ACHN (cell line): ENCODE measurements at regions not wholly inside any gene's neighbourhood (a gene's known extent, or its start where the extent isn't known, plus 50 kb on each side); places are given as distances from the start of the nearest gene placed in this dataset.

Experiments
- DNase-seq: peaks from one replicate; pipeline ENCODE4 v3.0.0-alpha.2; 2015
- in situ Hi-C: cut with HindIII; loops from 2 replicates; pipeline ENCODE4 v1.10.0; 2017; ENCODE audit warnings: low sequenced_read_pairs, low pct_ligation_motif_present, low pct_unique_long_range_greater_than_20kb

DNA sequence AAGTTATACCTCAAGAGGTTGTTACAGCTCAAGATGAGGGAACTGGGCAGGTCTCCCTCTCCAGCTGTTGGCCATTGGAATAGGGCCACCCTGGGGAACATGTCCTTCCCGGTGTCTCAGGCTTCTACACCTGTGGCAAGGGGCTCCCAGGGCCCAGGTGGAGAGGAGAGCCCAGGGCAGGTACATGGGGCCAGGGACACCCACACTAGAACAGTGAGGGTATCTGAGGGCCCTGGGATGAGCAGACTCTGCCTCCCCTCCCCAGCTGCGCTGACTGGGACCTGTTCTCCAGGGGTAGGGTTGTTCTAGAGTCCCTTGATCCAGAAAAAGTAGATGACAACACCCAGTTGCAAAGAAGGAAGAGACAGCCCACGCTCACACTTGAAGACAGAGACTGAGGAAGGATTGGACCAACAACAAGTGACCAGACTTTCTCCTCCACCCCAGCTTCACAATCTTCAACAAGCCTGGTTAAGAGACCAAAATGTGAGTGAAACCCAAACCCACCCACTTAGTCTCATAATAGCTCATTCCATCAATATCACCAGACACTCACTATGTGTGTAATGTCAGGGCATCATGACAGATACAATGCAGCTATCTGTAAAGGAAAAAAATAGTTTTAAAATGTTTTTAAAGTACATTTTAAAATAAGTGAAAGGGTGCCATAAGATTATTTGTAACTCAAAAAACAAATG, 439.3 kb downstream of the NPHP4 start:
- in situ Hi-C loops, result no loop called here
- no peak for DNase-seq

DNA sequence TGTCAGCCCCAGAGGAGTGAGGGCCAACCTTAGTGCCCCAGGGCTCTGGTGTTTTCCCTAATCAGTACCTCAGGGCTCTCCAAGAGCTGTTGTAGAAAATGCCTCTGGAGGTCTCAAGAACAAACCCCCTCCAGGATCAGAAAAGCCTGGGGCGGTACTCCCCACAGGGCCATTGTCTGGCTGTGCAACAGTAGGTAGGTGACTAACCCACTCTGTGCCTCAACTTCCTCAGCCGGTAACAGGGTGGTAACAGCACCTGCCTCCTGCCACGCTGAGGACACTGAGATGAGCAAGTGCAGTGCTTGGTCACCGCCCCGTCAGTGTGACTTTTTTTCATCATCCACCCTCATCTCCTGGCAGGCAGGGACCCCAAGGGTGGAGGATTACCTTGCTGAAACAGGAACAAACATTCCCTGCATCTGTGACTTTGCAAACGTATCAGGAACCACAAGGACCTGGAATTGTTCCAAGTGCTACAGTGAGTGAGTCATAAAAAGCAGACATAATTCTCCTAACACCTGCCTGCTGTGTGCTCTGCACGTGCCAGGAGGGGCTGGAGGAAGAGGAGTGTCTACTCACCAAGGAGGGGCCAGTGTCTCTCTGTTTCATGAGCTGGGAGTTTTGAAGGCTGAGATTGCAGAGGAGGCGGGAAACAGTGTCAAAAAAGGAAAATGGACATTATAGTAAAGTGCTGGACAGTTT, 440.8 kb downstream of the NPHP4 start:
- in situ Hi-C loops, result no loop called here
- no peak for DNase-seq

DNA sequence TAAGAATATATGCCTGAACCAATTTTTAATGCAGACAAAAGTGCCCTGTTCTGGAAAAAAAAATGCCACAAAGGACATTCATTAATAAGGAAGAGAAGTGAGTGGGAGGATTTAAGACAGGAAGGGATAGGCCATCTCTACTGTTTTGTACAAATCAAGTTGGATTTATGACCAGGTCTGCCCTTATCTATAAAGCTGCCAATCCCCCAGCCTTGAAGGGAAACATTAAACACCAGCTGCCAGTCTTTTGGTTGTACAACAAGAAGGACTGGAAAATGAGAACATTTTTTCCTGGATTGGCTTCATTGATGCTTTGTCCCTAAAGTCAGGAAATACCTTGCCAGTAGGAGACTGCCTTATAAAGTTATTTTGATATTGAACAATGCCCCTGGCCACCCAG, 444.0 kb downstream of the NPHP4 start:
- in situ Hi-C loops, result no loop called here

DNA sequence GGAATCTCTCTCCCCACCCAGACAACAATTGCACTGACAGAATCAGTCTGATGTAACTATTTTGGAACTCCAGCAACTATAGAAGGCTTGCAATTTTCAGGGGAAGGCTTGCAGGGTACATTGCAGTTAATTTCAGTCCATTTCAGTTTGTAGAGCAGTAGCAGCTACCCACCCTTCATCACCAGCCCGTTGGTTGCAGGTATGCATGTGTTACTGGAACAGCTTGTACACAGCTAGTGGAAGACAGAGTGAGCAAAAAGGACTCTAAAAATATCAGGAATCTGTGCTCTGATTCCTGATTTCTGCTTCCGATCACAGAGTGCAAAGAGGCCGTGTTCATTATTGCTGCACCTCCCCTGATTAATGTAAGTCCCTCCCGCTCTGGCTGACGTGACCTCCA, 449.0 kb downstream of the NPHP4 start:
- in situ Hi-C loops, result no loop called here
- no peak for DNase-seq

More for the DNA sequence above, 444.0 kb downstream of the NPHP4 start:
- no peak for DNase-seq

DNA sequence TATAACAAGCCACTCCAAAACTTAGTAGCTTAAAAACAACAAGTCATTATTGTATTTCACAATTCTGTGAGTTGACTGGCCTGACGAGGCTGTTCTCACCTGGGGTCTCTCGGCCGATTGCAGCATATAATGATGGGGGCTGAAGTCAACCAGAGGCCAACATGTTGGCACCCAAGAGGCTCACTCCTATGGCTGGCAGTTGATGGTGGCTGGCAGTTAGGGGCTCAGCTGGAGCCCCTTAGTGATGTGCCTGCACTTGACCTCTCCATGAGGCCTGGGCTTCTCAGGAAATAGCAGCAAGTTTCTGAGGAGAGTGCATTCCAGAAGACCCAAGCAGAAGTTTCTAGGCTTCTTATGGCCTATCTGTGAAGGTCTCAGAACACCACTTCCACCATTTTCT, 459.4 kb downstream of the NPHP4 start:
- no peak for DNase-seq
- in situ Hi-C loops, result no loop called here

DNA sequence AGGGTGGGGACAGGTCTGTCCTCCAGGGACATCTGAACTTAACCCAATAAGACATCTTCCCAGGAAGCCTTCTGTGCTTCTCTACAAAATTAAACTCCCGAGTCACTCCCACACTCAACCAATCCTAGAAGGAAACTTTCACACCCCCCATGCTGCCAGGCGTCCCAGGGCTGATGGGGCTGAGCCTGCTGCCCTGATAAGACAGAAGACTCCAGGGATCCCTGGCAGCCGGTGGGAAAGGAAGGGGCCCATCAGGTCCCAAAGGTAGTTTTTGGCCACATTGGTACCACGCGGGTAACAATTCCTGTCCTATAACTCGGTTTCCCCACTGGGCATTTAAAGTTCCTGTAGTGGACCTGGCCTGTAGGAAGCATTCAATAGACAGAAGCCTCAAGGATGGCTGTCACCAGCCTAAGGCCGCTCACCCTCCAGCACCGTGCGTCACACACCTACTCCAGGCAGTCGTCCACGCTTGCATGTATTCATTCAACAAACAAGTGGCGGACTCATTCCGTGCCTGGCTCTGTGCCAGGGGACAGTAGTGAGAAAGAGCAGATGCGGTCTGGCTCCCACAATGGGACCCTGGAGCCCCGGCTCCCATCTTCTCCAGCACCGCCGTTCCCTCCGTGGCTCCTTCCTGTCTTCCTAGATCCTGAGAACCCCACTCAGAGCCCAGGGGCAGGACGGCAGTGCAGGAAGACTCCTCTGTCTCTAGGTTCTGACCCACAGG, 465.2 kb downstream of the NPHP4 start:
- in situ Hi-C loops, result no loop called here
- no peak for DNase-seq

DNA sequence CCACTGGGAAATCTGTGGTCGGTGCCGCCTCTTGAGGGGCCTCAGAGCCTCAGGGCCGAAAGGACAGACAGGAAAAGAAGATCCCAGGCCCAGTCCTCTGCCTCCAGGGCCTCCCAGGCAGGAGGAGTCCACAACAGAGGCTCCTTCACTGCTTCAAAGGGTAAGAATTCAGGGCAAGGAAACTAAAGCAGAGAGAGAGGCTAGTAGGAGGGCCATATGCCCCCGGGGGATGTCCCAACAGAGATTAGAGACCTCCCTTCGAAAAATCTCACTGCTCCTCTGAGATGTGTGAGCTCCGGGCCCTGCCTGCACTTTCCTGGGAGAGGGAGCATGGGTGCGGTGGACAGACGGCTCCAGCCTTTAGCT, 465.9 kb downstream of the NPHP4 start:
- in situ Hi-C loops, result no loop called here
- no peak for DNase-seq

DNA sequence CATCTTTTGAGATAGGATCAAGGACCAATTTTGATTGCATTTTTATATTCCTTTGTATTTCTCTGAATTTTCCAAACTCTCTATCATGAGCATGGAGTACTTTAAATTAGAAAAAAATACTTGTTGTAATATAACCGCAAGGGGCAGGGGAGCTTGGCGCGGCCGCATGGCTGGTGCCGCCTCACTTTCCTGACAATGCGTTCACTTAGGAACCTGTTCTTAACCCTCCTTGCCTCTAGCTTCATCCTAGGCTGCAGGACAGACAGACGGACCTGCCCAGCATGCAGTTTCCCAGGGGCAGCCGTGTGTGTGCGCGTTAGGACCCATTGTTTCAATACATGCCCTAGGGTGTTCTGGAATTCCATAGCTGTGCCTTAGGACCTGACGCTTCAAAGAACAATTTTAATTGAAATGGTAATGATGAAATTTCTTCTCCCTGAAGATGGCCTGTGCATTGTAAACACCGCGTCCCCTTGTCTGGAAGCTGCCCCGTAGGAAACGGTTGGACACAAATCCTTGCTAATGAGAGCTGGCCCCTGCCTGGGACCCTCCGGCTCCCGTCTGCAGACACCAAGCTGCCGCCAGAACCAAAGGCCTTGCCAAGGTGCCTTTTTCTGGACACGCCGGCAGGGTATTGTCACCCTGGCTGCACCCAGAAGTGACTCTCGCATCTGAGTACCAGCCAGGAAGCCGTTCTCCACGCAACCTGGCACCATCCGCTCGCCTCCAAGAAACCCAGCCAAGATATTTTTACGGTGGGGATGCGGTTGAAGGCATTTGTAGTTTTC, 466.4 kb downstream of the NPHP4 start:
- in situ Hi-C loops, result no loop called here
- DNase-seq, result no peak

DNA sequence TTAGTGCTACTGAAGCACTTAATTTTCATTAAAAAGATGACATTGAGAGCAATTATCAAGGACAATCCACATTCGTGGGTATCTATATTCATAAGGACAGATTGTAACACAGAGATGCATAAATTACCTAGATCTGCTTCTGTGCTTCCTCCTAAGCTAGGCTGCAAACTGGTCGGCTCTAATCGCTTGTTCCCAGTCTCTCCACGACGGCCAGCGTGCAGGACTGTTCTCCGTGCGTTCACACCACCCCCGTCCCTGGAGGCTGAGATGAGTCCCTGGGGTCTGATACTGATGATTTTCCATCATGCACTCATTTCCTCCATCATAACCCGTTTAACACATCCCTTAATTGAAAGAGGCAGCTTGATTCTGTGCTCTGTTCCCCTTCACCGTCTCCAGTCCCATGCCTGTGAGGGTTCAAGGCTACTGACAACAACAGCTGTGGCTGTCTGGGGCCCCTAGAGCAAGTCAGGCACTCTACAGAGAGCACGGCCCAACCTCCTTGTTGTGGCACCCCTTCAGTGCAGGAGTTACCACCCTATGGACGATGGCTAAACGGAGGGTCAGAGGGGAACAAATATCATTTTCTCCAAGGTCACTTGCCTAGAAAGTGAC, 469.6 kb downstream of the NPHP4 start:
- no peak for DNase-seq
- in situ Hi-C loops, result no loop called here

DNA sequence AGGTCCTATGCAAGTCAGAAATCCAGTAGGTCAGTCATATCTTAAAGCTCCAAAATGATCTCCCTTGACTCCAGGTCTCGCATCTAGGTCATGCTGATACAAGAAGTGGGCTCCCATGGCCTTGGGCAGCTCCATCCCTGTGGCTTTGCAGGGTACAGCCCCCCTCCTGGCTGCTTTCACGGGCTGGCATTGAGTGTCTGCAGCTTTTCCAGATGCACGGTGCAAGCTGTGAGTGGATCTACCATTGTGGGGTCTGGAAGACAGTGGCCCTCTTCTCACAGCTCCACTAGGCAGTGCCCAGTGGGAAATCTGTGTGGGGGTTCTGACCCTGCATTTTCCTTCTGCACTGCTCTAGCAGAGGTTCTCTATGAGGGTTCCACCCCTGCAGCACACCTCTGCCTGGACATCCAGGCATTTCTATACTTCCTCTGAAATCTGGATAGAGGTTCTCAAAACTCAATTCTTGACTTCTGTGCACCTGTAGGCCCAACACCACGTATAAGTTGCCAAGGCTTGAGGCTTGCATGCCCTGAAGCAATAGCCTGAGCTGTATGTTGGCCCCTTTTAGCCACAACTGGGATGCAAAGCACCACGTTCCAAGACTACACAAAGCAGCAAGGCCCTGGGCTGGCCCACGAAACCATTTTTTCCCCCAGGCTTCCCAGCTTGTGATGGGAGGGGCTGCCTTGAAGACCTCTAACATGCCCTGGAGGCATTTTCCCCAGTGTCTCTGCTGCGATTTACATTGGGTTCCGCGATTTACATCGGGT, 472.7 kb downstream of the NPHP4 start:
- DNase-seq, result no peak
- in situ Hi-C loops, result no loop called here

DNA sequence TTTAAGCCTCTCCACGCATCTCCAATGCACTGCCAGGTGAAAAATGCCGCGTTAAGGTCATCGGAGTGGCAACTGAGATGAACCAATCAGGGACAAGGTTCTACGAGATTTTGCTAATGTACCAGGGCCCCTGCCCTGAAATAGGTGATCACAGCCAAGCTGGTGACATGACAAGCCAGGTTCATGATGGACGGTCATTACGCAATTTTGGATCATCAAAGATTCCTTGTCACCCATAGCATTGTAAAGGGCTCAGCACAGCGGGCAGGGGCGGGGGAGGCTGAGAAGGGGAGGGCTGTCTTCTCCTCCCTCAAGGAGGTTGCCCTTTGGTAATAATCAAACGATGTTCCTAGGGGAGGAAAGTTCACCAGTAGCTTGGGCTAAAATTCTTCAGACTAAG, 475.5 kb downstream of the NPHP4 start:
- no peak for DNase-seq
- in situ Hi-C loops, result no loop called here

DNA sequence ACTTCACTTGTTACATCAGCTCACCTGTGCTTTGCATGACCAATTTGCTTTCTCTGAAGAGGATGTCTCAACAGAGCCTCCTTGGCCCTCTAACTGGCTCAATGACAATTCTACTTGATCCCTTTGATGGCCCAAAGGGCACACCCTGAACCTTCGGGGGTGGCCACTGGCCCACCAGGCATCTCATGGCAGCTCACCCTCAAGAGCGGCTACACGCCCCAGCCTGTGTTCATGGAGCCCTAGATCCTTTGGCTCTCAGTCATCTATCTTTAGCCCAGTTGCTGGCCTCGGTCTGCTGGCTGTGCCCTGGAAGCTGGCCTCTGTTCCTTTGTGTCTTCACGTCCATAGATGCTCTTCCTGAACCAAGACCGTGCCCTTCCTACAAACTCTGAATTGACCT, 476.7 kb downstream of the NPHP4 start:
- no peak for DNase-seq
- in situ Hi-C loops, result no loop called here

DNA sequence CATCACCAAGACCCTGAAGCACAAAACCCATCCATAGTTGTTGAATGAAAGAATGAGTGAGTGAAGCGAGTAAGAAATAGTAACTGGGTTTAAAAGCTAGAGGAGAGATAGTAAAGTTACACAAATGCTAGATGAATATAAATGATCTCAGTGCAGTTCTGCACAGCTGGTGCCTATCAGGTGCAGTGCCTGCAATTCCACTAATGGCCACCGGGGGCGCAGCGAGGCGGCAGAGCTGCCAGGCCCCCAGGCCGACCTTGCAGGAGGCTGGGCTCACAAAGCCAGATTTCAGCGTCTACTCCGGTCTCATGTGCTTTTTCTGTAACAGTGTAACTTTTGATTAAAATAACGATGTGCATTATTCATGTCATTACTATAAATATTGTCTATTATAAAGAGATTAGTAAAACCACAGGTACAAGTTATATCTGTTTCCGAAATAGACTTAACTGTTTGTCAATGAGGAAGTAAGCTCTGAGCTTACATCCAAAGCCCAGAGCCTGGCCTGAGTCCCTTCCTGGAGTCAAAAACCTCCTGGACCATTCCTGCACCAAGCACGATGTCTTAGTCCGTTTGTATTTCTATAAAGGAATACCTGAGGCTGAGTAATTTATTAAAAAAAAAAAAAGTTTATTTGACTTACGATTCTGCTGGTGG, 477.6 kb downstream of the NPHP4 start:
- in situ Hi-C loops, result no loop called here

DNA sequence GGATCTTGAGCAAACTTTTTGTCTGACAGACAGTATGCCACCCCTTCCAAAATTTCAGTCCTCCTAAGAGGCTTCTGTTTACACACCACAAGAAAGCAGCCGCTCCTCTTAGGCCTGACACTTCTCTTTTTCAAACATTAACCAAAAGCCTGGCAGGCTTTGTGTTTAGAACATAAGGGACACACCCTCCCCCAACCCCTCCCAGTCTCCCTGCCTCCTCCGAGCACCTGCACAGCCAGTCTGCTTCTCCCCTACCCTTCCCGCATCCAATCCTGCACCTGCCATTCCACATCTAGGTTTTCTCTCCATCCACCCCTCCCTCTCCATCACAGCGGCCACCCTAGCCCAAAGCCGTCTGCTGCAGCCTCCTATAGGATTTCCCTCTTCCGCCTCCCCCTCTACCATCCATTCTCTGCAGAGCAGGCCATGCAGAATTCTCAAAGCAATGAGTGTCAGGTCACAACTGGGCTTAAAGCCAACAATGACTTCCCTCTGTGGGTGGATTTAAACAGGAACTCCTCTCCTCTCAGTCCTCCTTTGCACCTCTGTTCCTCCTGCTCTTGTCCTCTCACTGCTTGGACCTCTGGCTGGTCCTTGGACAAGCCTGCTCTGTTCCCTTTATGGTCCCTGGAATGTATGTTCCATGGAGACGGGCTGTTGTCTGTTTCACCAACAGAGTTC, 478.2 kb downstream of the NPHP4 start:
- no peak for DNase-seq
- in situ Hi-C loops, result no loop called here

More for the DNA sequence above, 477.6 kb downstream of the NPHP4 start:
- DNase-seq, result peak; percentile 44

DNA sequence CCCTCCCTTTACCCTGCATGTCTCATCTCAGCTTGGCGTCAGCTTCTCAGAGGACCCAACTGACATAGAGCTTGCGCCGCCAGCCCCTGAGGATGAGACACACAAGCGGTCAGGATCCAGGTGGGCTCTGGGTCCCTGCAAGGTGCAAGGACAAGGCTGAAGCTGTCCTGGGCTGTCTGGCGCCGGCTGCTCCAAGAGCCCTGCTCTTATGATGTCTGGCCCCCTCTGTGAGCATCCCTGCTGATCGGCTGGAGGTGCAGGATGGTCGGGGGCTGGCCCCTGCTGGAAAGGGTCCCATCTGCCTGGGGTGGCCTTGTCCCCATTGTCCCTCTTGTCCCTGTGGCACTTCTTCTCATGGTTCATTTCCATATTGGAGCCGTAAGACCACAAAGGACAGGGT, 479.0 kb downstream of the NPHP4 start:
- no peak for DNase-seq

DNA sequence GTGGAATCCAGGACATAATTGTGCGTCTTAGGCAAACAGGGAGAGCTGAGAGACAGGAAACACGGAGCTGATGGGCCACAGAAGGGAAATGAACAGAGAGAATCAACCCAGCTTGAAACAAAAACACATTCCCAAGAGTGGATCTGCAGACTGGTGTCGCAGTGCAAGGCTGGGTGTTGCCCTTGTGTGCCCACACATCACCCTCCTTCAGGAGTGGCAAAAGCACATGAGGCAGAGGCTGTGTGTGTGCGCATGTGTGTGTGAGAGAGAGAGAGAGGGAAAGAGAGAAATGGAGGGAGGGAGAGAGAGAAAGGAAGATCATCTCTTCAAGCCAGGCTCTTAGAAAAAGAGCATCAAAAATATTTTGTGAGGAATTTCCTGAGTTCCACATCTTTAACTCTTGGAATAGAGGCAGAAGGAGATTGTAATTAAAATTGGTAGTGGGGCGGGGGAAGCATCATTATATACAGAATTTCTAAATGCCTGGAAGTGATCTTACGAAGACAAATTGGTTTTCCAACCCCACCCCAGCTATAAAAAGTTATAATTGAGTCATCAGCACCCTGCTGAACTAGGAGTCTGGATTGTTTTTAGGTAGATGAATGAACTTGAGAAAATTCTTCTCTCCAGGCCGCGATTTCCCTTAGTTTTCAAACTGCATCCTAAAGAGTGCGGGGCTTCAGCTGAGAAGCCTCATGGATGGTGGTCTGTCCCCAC, 480.7 kb downstream of the NPHP4 start:
- no peak for DNase-seq
- in situ Hi-C loops, result no loop called here

More for the DNA sequence above, 479.0 kb downstream of the NPHP4 start:
- in situ Hi-C loops, result no loop called here
